H54 (cell line): ENCODE measurements at regions not wholly inside any gene's neighbourhood (a gene's known extent, or its start where the extent isn't known, plus 50 kb on each side); places are given as distances from the start of the nearest gene placed in this dataset.
A peak's percentile ranks its signal among the peaks of the same experiment; 100 is the strongest.
"Not testable (repeated sequence)": the region's sequence is repeated elsewhere in the genome, so short reads cannot be mapped to it uniquely, and the experiment has no call there.

ENCODE experiments used
- DNase-seq: peaks from one replicate; pipeline ENCODE4 v3.0.0; 2011; ENCODE audit warnings: low spot score, mixed read lengths; ENCODE audit not compliant: insufficient read length
- FAIRE-seq: peaks from 3 replicates; lab custom pipeline; 2011; peaks lifted over from hg19 to GRCh38; lab: Jason Lieb, UNC
- POLR2A ChIP-seq: IDR thresholded peaks from 2 replicates; pipeline ENCODE4 v1.6.1; 2011; ENCODE audit warnings: low read depth, mild to moderate bottlenecking, low read length

GRCh38 chrX:13401724-13402123 lies 81.9 kb upstream of the ATXN3L start:
- TF ChIP-seq POLR2A: no peak
- FAIRE-seq (no peak), DNase-seq (no peak)

DNA sequence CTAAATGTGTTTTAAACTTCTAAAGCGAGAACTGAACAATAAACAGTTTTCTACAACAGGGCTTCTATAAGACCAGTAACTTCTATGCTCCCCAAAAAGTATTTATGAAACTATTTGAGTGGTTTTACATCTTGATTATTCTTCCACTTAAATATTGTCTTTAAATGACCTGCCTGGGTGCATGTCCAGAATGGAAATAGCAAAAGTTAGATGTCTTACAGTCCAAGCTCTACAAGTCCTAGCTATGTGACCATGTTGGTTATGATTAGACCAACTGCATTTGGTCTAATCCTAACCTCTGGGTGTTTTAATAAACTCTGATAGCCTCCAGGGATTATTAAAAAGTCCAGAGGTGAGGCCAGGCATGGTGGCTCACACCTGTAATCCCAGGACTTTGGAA lies 79.0 kb upstream of the ATXN3L start:
- no peak for TF ChIP-seq POLR2A
- no peak for FAIRE-seq

DNA sequence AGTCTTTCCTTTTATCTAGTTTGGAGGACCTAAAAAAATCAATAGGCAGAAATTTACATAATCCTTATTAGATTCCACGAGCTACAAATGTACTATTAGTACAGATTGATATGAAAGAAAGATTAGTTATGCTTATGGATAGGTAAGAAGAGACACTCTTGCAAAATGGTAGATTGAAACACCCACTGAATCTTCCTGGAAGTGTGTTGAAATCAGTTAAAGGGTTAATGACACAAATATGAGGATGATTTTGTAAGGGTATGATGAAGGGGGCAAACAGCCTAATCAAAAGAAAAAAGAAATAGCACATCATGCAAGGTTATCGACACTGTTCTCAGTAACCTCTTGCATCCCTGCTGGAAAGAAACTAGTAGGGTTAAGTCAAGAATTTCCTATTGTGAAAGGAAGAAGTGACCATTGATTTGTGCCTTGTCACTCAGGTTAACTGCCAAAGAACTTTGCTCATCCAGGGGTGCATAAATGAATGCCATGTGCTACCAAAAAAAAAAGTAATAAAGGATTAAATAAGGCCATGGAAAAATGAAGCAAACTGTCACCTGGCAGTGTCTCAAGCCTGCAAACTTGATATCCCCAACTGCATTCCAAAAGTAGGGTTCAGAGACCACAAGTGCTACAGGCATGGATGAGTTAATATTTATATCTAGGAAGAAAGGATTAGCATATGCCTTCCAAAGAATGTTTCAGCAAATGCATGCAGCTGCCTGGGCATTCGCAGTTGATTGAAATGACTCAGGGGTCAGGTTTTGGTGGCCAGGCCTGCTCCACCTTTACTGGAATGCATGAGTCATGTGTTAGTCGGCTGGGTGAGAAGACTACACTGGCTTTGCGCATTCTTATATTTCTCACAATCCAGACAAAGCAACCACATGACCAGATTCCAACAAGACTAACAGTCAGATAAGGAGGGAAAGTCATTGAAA lies 78.3 kb upstream of the ATXN3L start:
- DNase-seq: peak; percentile 10
- TF ChIP-seq POLR2A: no peak
- peak; percentile 79 for FAIRE-seq

More for the DNA sequence above, 79.0 kb upstream of the ATXN3L start:
- DNase-seq: no peak

DNA sequence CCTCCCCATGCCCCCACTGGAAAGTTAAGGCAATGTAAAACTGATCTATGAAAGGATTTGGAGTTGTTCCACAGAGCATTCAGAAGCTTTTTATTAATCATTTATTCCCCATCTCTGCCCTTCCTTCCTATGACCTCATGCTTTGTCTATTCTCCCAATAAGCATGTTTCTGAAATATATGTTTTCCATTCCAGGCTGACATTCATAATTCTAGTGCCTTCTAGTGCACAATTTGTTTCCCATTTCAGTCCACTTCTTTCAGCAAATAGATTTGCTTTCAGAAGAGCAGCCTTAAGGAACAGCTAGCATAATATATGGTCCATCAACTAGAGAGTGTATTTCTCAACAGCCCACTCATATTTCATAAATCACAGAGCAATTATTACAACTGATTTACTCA lies 77.1 kb upstream of the ATXN3L start:
- no peak for TF ChIP-seq POLR2A
- DNase-seq: no peak
- no peak for FAIRE-seq

DNA sequence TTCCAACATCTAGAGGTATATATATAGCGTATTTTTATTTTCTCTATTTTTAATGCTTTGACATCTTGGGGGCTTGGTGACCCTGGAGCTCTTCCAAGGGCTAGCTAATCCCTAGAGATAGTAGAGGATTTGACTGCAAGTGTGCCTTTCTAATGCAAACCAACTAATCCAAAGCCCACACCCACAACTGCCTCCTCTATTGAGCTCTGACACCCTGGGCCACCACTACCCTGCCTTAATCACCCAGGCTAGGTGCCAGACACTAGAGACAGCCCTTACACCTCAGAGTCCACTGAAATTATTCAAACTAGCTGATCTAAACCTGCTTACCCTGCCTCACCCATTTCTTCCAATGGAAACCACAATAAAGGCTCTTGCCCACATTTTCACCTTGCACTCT lies 69.6 kb upstream of the ATXN3L start:
- FAIRE-seq: no peak
- no peak for TF ChIP-seq POLR2A
- no peak for DNase-seq

DNA sequence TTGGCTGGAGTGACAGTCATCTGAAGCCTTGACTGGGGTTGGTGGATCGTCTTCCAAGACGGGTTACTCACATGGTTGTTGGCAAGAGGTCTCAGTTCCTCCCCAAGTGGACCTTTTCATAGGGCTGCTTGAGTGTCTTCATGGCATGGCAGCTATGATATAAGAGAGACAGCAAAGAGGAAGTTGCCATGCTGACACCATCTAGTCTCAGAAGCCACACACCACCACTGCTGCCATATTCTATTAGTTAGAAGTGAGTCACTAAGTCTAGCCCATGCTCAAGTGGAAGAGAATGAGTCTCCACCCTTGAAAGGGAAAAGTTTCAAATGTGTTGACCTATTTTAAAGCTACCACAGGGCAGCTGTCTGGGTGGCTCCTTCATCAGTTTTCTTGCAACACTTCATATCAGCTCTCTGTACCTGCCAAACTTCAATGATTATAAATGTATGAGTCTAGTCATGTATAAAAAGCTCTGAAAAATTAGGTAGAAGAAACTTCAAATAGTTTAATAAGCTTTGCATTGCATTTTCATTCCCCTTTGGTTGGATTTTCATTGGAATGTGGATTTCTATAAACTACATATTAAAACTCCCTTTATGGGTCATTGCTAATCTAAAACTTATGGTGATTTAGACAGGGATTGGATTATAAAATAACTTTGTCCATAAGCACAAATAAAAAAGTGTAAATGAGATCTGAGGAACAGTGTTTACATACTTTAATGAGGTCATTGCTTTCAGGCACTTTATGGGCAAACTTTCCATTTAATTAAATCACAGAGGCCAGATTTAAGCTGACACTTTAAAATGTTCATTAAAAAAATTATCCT lies 68.0 kb upstream of the ATXN3L start:
- TF ChIP-seq POLR2A: no peak
- no peak for DNase-seq
- FAIRE-seq: no peak

- FAIRE-seq: no peak
- DNase-seq: no peak
- TF ChIP-seq POLR2A: no peak
Observed at GRCh38 chrX:13386636-13387035, 66.8 kb upstream of the ATXN3L start.

DNA sequence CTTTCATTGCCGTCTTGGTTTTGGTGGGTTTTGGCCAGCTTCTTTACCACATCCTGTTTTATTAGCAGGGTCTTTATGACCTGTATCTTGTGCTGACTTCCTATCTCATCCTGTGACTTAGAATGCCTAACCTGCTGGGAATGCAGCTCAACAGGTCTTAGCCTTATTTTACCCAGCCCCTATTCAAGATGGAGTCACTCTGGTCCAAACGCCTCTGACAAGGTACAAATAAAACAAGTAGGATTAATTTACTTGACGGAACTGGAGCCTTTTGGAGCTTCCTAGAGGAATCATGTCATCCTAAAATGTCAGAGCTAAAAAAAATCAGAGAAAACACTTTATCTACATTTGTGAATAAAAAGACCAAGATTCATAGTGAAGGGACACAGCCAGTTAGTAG lies 66.2 kb upstream of the ATXN3L start:
- no peak for TF ChIP-seq POLR2A
- DNase-seq: no peak
- no peak for FAIRE-seq

- no peak for FAIRE-seq
Observed at GRCh38 chrX:13383907-13384306, 64.1 kb upstream of the ATXN3L start.

DNA sequence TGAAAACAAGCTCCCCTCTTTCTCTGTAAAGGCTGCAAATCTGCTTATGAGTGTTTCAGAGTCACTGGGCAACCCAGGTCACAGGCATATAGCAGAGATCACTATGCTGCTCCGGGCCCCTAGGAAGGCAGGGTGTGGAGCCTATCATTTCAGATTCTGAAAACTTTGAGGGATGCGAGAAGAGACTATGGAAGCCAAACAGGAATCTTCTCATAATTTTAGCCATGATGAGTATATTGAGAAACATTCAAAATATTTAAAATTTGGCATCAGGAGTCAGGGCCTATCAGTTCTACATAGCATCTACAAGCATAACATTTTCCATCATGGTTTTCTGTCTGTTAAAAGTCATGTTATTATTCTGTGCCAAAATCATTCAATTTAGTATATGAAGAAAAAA lies 61.7 kb upstream of the ATXN3L start:
- TF ChIP-seq POLR2A: no peak
- no peak for DNase-seq
- FAIRE-seq: no peak

More at GRCh38 chrX:13383907-13384306, 64.1 kb upstream of the ATXN3L start:
- DNase-seq: no peak
- no peak for TF ChIP-seq POLR2A

DNA sequence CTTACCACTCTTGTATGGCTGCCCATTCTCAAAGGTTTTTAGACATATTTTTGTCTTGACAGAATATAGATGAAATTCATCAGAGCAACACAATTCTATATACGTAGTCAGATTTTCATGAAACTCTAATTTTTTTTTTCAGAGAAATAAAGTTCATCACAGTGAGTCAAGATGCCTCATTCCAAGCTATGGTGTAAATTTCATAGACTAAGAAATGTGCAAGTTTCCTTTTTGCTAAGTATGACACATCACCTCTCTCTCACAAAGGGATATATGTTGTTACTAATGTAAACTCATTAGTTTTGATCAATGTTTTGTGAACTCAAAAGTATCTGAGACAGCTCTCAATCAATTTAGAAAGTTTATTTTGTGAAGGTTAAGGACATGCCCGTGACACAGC lies 60.4 kb upstream of the ATXN3L start:
- DNase-seq (peak; percentile 2), FAIRE-seq (no peak)
- no peak for TF ChIP-seq POLR2A

GRCh38 chrX:13378562-13379518 lies 59.0 kb upstream of the ATXN3L start:
- not testable (repeated sequence) for DNase-seq, FAIRE-seq

DNA sequence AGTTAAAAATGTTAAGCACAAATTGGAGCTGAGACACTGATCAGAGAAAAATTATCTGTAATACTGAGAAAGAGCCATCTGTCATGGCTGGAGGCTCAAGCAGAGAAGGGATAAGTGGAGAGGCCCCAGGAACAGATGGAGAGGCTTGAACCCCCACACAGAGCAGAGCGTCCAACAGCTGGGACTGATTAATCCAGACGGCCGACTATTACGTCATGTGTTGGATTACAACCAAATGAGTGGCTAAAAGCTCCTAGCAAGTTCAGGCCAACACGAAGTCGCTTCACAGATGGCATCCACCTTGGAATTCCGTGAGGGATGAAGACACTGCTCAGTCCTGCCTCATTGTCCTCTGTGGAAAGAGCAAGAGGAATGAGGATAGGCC lies 57.7 kb upstream of the ATXN3L start:
- TF ChIP-seq POLR2A: no peak
- no peak for DNase-seq
- FAIRE-seq: no peak
